ENCODE measurements at regions not wholly inside any gene's neighbourhood (a gene's known extent, or its start where the extent isn't known, plus 50 kb on each side); places are given as distances from the start of the nearest gene placed in this dataset.
A peak's percentile ranks its signal among the peaks of the same experiment; 100 is the strongest.

- Mint-ChIP-seq H3K9me3 (no peaks in the 10 kb centered on the region), H3K4me1 (ENCODE audit: low read depth) (no peaks in the 10 kb centered on the region), H3K36me3 (ENCODE audit: insufficient read depth in 2 of 2) (no peaks in the 10 kb centered on the region), H3K27ac (no peak overlapping the region), H3K4me3 (no peak overlapping the region), H3K27me3 (ENCODE audit: low read depth) (peaks cover 12% of the 10 kb centered on the region)
- ATAC-seq (replicated peaks in 1 of 2) (no peak), DNase-seq (no peak)
Measured at GRCh38 chr6:144928847-144929246, 643.7 kb downstream of the UTRN start.

GRCh38 chr6:144929262-144929661 lies 644.1 kb downstream of the UTRN start:
- Mint-ChIP-seq H3K27me3 (ENCODE audit: low read depth) (peaks cover 8% of the 10 kb centered on the region), H3K4me1 (ENCODE audit: low read depth) (no peaks in the 10 kb centered on the region), H3K9me3 (no peaks in the 10 kb centered on the region), H3K27ac (no peak overlapping the region), H3K4me3 (no peak overlapping the region), H3K36me3 (ENCODE audit: insufficient read depth in 2 of 2) (no peaks in the 10 kb centered on the region)
- no peak for ATAC-seq (replicated peaks in 1 of 2)
- no peak for DNase-seq

DNA sequence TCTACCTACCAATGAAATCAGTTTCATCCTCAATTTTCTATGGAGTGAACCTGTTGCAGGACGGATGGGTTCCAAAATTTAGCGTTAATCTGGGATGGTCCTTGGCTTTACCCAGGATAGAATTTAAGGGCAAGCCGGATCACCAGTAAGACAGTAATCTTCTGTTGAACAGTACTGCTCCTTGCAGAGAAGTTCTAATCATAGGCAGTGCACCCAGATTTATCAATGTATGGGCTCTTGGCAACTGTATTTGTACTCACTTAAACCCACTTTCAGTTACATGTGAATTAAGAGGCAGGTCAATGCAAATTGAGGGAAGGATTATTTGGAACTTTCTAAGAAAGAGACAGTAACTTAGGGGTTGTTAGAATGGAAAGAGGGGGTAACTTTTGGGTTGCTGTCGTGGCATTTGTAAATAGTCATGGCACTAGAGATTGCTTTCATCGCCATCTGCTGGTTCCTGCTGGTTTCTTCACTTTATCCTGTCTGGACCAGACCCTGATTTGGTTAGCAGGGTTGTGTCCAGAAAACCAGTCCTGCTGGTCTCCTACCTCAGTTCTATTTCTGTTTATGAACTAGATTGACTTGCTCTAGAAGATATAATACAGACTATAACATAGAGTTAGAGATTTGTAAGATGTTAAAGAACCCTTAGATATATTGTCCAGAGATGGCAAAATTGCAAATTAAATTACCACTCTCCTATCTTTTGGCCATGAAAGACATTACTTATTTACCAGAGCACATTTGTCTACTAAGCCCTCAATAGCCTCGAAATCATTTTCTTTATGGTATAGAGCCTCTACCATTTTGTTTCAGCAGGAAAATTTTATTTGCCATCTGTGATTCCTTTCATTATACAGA lies 646.3 kb downstream of the UTRN start:
- DNase-seq (peak; percentile 23 to 35), ATAC-seq (replicated peaks in 1 of 2) (peak in 1 of 2 donors; percentile 44)
- H3K9me3 Mint-ChIP-seq: peaks cover 1 to 2% of the 10 kb centered on the region in 2 donors
- H3K27ac Mint-ChIP-seq: no peak overlapping the region
- peaks cover 0 to 1% of the 10 kb centered on the region in 2 donors for H3K36me3 Mint-ChIP-seq (ENCODE audit: insufficient read depth in 2 of 2)
- no peaks in the 10 kb centered on the region for H3K27me3 Mint-ChIP-seq (ENCODE audit: low read depth)
- H3K4me3 Mint-ChIP-seq: no peak overlapping the region
- no peaks in the 10 kb centered on the region for H3K4me1 Mint-ChIP-seq (ENCODE audit: low read depth)

DNA sequence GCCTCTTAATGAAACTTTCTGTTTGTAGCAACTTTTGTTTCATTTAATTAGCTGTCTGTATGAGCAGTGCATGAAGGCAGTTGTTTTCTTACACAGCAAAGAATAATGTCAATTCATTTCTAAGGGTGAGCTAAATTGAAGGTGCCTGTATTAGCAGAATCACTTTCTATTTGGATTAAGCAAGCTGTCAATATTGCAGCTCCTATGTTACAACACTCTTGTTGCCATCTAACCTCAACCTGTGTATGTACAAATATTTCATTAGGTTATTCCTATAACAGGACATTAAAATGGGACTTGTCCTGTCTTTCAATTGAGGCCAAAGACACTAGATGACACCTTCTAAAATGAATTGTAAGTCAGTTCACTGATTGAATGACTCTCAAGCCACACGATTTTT lies 647.5 kb downstream of the UTRN start:
- H3K27me3 Mint-ChIP-seq (ENCODE audit: low read depth): no peaks in the 10 kb centered on the region
- H3K27ac Mint-ChIP-seq: no peak overlapping the region
- H3K4me1 Mint-ChIP-seq (ENCODE audit: low read depth): no peaks in the 10 kb centered on the region
- H3K9me3 Mint-ChIP-seq: peaks cover 1 to 2% of the 10 kb centered on the region in 2 donors
- no peak overlapping the region for H3K4me3 Mint-ChIP-seq
- peaks cover 0 to 1% of the 10 kb centered on the region in 2 donors for H3K36me3 Mint-ChIP-seq (ENCODE audit: insufficient read depth in 2 of 2)
- ATAC-seq (replicated peaks in 1 of 2): no peak
- DNase-seq: no peak

GRCh38 chr6:144935181-144935580 lies 650.0 kb downstream of the UTRN start:
- DNase-seq: no peak
- Mint-ChIP-seq H3K36me3 (ENCODE audit: insufficient read depth in 2 of 2) (peaks cover 0 to 1% of the 10 kb centered on the region in 2 donors), H3K4me3 (no peak overlapping the region), H3K27me3 (ENCODE audit: low read depth) (no peaks in the 10 kb centered on the region), H3K4me1 (ENCODE audit: low read depth) (no peaks in the 10 kb centered on the region), H3K9me3 (peaks cover 1 to 2% of the 10 kb centered on the region in 2 donors), H3K27ac (no peak overlapping the region)
- no peak for ATAC-seq (replicated peaks in 1 of 2)

GRCh38 chr6:144935661-144936060 lies 650.5 kb downstream of the UTRN start:
- Mint-ChIP-seq H3K9me3 (peaks cover 1 to 2% of the 10 kb centered on the region in 2 donors), H3K27ac (no peak overlapping the region), H3K4me3 (no peak overlapping the region), H3K27me3 (ENCODE audit: low read depth) (no peaks in the 10 kb centered on the region), H3K36me3 (ENCODE audit: insufficient read depth in 2 of 2) (peaks cover 0 to 1% of the 10 kb centered on the region in 2 donors), H3K4me1 (ENCODE audit: low read depth) (no peaks in the 10 kb centered on the region)
- DNase-seq (no peak), ATAC-seq (replicated peaks in 1 of 2) (no peak)

- DNase-seq (no peak), ATAC-seq (replicated peaks in 1 of 2) (no peak)
- Mint-ChIP-seq H3K36me3 (ENCODE audit: insufficient read depth in 2 of 2) (peaks cover 0 to 1% of the 10 kb centered on the region in 2 donors), H3K9me3 (peaks cover 1 to 2% of the 10 kb centered on the region in 2 donors), H3K27me3 (ENCODE audit: low read depth) (no peaks in the 10 kb centered on the region), H3K4me1 (ENCODE audit: low read depth) (no peaks in the 10 kb centered on the region), H3K4me3 (no peak overlapping the region), H3K27ac (no peak overlapping the region)
Measured at GRCh38 chr6:144936764-144937163, 651.6 kb downstream of the UTRN start.

- ATAC-seq (replicated peaks in 1 of 2) (no peak), DNase-seq (no peak)
- no peak overlapping the region for H3K4me3 Mint-ChIP-seq
- no peaks in the 10 kb centered on the region for H3K4me1 Mint-ChIP-seq (ENCODE audit: low read depth)
- H3K27ac Mint-ChIP-seq: no peak overlapping the region
- peaks cover 0 to under 1% of the 10 kb centered on the region in 2 donors for H3K9me3 Mint-ChIP-seq
- H3K36me3 Mint-ChIP-seq (ENCODE audit: insufficient read depth in 2 of 2): no peaks in the 10 kb centered on the region
- H3K27me3 Mint-ChIP-seq (ENCODE audit: low read depth): no peaks in the 10 kb centered on the region
Measured at GRCh38 chr6:144939921-144940320, 654.8 kb downstream of the UTRN start.

DNA sequence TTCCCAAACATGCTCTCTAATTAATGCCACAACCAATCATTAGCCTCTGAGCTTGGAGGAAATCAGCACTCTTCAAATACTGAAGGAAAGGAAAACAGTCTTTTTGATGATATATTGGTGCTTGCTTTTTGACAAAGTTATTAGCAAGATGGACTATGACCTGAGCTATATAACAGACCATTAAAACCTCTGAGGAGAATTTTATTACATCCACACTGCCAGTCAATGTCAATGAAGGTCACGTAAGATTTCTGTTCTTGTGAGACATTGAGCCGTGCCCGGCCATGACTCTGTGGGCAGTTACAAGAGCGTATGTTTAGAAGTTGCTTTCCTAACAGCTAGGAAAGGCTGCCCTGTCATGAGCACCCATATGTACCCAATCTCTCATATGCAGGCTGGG lies 659.0 kb downstream of the UTRN start:
- no peak overlapping the region for H3K4me3 Mint-ChIP-seq
- peaks cover 0 to 2% of the 10 kb centered on the region in 2 donors for H3K9me3 Mint-ChIP-seq
- no peak overlapping the region for H3K27ac Mint-ChIP-seq

DNA sequence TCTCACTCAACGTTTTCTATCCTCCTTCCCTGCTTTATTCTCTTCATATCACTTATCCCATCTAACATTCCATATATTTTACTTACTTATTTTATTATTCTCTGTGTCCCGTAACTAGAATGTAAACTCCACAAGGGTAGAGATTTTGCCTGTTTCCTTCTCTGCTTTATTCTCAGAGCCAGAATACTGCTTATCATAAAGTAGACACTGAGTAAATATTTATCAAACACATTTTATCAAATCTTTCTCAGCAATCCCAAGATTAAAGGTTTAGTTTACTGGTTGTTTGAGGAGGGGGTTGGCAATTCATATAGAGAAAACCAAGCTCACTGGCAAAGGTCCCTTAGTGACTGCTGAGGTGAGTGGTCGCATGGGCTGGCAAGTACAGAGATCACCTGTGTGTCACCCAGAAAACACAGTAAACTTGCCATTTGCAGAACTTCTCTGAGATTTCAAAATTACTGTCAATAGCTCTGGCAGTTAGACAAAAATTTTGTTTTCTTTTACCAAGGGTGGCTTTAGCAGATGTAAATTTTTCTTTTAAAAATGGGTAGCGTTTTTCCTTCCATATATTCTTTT lies 662.4 kb downstream of the UTRN start:
- ATAC-seq (replicated peaks in 1 of 2) (no peak), DNase-seq (no peak)
- Mint-ChIP-seq H3K36me3 (ENCODE audit: insufficient read depth in 2 of 2) (no peaks in the 10 kb centered on the region), H3K4me1 (ENCODE audit: low read depth) (no peaks in the 10 kb centered on the region), H3K9me3 (peaks cover 0 to 4% of the 10 kb centered on the region in 2 donors), H3K27me3 (ENCODE audit: low read depth) (peaks cover 4% of the 10 kb centered on the region), H3K27ac (no peak overlapping the region), H3K4me3 (no peak overlapping the region)

More for the DNA sequence above, 659.0 kb downstream of the UTRN start:
- H3K4me1 Mint-ChIP-seq (ENCODE audit: low read depth): no peaks in the 10 kb centered on the region
- H3K36me3 Mint-ChIP-seq (ENCODE audit: insufficient read depth in 2 of 2): no peaks in the 10 kb centered on the region
- ATAC-seq (replicated peaks in 1 of 2) (no peak), DNase-seq (no peak)
- no peaks in the 10 kb centered on the region for H3K27me3 Mint-ChIP-seq (ENCODE audit: low read depth)

GRCh38 chr6:144951730-144952437 lies 666.7 kb downstream of the UTRN start:
- H3K27ac Mint-ChIP-seq: no peak overlapping the region
- peaks cover 0 to 2% of the 10 kb centered on the region in 2 donors for H3K9me3 Mint-ChIP-seq

DNA sequence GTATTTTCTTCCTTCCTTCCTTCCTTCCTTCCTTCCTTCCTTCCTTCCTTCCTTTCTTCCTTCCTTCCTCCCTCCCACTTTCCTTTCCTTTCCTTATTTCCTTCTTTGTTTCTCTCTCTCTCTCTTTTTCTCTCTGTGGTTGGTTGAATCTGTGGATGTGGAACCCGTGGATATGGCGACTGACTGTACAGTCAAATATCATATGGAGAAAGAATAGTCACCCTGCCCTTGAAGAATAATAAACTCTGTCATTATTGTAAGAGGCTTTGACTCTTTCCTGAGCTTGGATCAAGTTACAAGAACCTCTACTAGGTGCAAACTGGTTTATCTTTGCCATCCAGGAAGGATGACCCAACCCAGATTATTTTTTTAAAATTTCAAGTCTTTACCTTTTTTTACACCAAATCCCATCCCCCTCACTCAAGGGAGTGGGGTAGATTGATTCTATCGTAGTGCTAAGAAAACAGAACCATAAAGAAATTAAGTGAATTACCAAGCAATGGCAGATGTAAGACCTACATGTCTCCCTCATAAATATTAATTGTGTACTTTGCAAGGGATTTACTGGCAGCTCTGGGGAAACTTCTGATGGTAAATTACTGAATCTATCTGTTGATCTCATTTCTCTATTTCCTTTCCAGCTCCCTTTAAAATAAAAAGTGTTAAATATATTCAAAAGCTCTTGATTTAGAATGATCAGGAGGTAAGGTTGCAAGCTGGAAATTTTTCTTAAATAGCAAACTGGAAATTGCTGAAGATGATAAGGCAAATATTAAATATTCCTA lies 667.5 kb downstream of the UTRN start:
- no peak for DNase-seq
- H3K27me3 Mint-ChIP-seq (ENCODE audit: low read depth): peaks cover 6% of the 10 kb centered on the region
- H3K36me3 Mint-ChIP-seq (ENCODE audit: insufficient read depth in 2 of 2): no peaks in the 10 kb centered on the region
- no peak for ATAC-seq (replicated peaks in 1 of 2)
- H3K9me3 Mint-ChIP-seq: peaks cover 0 to 2% of the 10 kb centered on the region in 2 donors
- H3K4me3 Mint-ChIP-seq: no peak overlapping the region
- H3K27ac Mint-ChIP-seq: no peak overlapping the region
- no peaks in the 10 kb centered on the region for H3K4me1 Mint-ChIP-seq (ENCODE audit: low read depth)

More at GRCh38 chr6:144951730-144952437, 666.7 kb downstream of the UTRN start:
- H3K4me3 Mint-ChIP-seq: no peak overlapping the region
- ATAC-seq (replicated peaks in 1 of 2) (no peak), DNase-seq (no peak)
- no peaks in the 10 kb centered on the region for H3K36me3 Mint-ChIP-seq (ENCODE audit: insufficient read depth in 2 of 2)
- no peaks in the 10 kb centered on the region for H3K4me1 Mint-ChIP-seq (ENCODE audit: low read depth)
- peaks cover 6% of the 10 kb centered on the region for H3K27me3 Mint-ChIP-seq (ENCODE audit: low read depth)

All from activated T-cell treated with anti-CD3 and anti-CD28 coated beads, Interleukin-2, amount 50 U/mL, for 72 hours (primary cell).